K562 (cell line): ENCODE measurements at regions not wholly inside any gene's neighbourhood (a gene's known extent, or its start where the extent isn't known, plus 50 kb on each side); places are given as distances from the start of the nearest gene placed in this dataset.

Source experiments
- ATAC-seq: fragments of 200-7000 bp; cut with Tn5 transposase; 3 replicates; pipeline ENCODE4 v1.9.1; 2020; ENCODE audit warnings: moderate library complexity
- BruUV-seq: library from RNA; stranded (reverse); fragments of 400-500 nt; replicated peaks from 2 replicates; lab custom pipeline; 2021; lab: Mats Ljungman, UMichigan
- CTCF ChIA-PET: fragments of 300-600 bp; formaldehyde crosslinking; extraction: SDS; loops from one replicate; lab custom pipeline; 2021; ENCODE audit warnings: low intra/inter-chr PET ratio; lab: Yijun Ruan, JAX
- POLR2A ChIA-PET: fragments of 300-600, 350-650 bp; sonication (Branson Sonifier 250); formaldehyde crosslinking; extraction: SDS; loops from one replicate; lab custom pipeline; 2021; ENCODE audit warnings: antibody characterized with exemption, inconsistent platforms; lab: Yijun Ruan, JAX
- DNase-seq, 4 experiments: peaks; one replicate each; pipeline versions ENCODE4 v3.0.0 to v3.0.0-alpha.2; 2011 to 2018; ENCODE audit warnings: low spot score in 3 of 4, mixed read lengths in 3 of 4; ENCODE audit errors: extremely low read depth in 1 of 4
- FAIRE-seq: peaks from 2 replicates; lab custom pipeline; 2011; peaks lifted over from hg19 to GRCh38; lab: Jason Lieb, UNC
- H2AFZ ChIP-seq: 2 replicates; pipeline ENCODE4 v1.6.0; 2011; ENCODE audit warnings: low read depth, low read length, control low read depth, inconsistent platforms
- H3K27ac ChIP-seq: fragments of 200-600 bp; 3 replicates; pipeline ENCODE4 v1.8.0; 2011; ENCODE audit warnings: low read depth, mild to moderate bottlenecking, control low read depth, inconsistent platforms, low read length, moderate library complexity, mixed read lengths; ENCODE audit errors: extremely low read depth
- H3K27me3 ChIP-seq, 2 experiments: fragments of 300-600 bp in 1 of 2; 2 replicates in 1 of 2; 3 replicates in 1 of 2; pipeline versions ENCODE4 v1.6.0 to v1.8.0; 2011; ENCODE audit warnings: inconsistent platforms in 2 of 2, low read length in 2 of 2, mild to moderate bottlenecking in 1 of 2, mixed read lengths in 1 of 2, moderate library complexity in 1 of 2; ENCODE audit not compliant: control insufficient read depth in 2 of 2, insufficient read depth in 2 of 2
- H3K36me3 ChIP-seq: fragments of 300-600 bp; 3 replicates; pipeline ENCODE4 v1.8.0; 2011; ENCODE audit warnings: mild to moderate bottlenecking, low read length, inconsistent platforms; ENCODE audit not compliant: control insufficient read depth, insufficient read depth
- H3K4me1 ChIP-seq, 2 experiments: fragments of 200-600 bp in 1 of 2; replicated peaks in 1 of 2; 2 replicates in 1 of 2; 3 replicates in 1 of 2; pipeline versions ENCODE4 v1.5.1 to v1.8.0; 2011; ENCODE audit warnings: inconsistent platforms in 2 of 2, low read length in 2 of 2, mild to moderate bottlenecking in 1 of 2, mixed read lengths in 1 of 2, moderate library complexity in 1 of 2; ENCODE audit not compliant: control insufficient read depth in 2 of 2, insufficient read depth in 2 of 2
- H3K4me2 ChIP-seq: 2 replicates; pipeline ENCODE4 v1.6.1; 2011; ENCODE audit warnings: low read length, control low read depth, inconsistent platforms, mixed read lengths; ENCODE audit not compliant: insufficient read depth
- H3K4me3 ChIP-seq: fragments of 200-600 bp; sonication (generic), shearing (Covaris generic); 2 replicates; pipeline ENCODE4 v1.5.1; 2016; ENCODE audit warnings: control low read depth, inconsistent platforms
- H3K79me2 ChIP-seq: fragments of 200-600 bp; 3 replicates; pipeline ENCODE4 v1.8.0; 2011; ENCODE audit warnings: low read length, inconsistent platforms; ENCODE audit not compliant: control insufficient read depth, insufficient read depth
- H3K9ac ChIP-seq, 2 experiments: 2 replicates each; pipeline versions ENCODE4 v1.6.0 to v1.6.1; 2011; ENCODE audit warnings: low read depth in 2 of 2, low read length in 2 of 2, control low read depth in 1 of 2, inconsistent platforms in 1 of 2, mild to moderate bottlenecking in 1 of 2, mixed read lengths in 1 of 2; ENCODE audit not compliant: insufficient read depth in 1 of 2
- H3K9me1 ChIP-seq: one replicate; pipeline ENCODE4 v1.6.0; 2011; ENCODE audit warnings: inconsistent platforms, mild to moderate bottlenecking, low read length, moderate library complexity; ENCODE audit not compliant: control insufficient read depth, insufficient read depth
- H3K9me3 ChIP-seq: replicated peaks from 2 replicates; pipeline ENCODE4 v1.5.1; 2011; ENCODE audit warnings: low read depth, low read length, inconsistent platforms; ENCODE audit not compliant: control insufficient read depth, insufficient read depth
- H4K20me1 ChIP-seq: replicated peaks from 2 replicates; pipeline ENCODE4 v1.6.1; 2011; ENCODE audit warnings: low read length, inconsistent platforms, mixed read lengths; ENCODE audit not compliant: control insufficient read depth, insufficient read depth
- FOXJ2 ChIP-seq: fragments of 200-800 bp; sonication (Bioruptor generic); IDR thresholded peaks from 2 replicates; pipeline ENCODE4 v1.6.1; 2016; ENCODE audit warnings: missing genetic modification characterization, missing compliant biosample characterization
- GTF2F1 ChIP-seq: IDR thresholded peaks from 2 replicates; pipeline ENCODE4 v1.6.1; 2011; ENCODE audit warnings: low read depth, low read length, improper control_type of control experiment
- HEY1 ChIP-seq: fragments of 250-450 bp; sonication (Bioruptor Pico); IDR thresholded peaks from 2 replicates; pipeline ENCODE4 v1.5.0; 2020; ENCODE audit warnings: mild to moderate bottlenecking, moderate library complexity, borderline replicate concordance
- MAFG ChIP-seq: fragments of 450-650 bp; conservative IDR thresholded peaks from 2 replicates; pipeline ENCODE4 v1.6.1; 2016; ENCODE audit warnings: missing genetic modification characterization, missing compliant biosample characterization
- PATZ1 ChIP-seq: fragments of 250-450 bp; sonication (Bioruptor Pico); IDR thresholded peaks from 2 replicates; pipeline ENCODE4 v1.5.0; 2020; ENCODE audit warnings: mild to moderate bottlenecking, borderline replicate concordance
- SREBF1 ChIP-seq: fragments of 150-350 bp; IDR thresholded peaks from 2 replicates; pipeline ENCODE4 v1.6.1; 2014; ENCODE audit warnings: antibody characterized with exemption, low read depth, low read length, borderline replicate concordance
- ZNF124 ChIP-seq: sonication (generic); formaldehyde crosslinking; IDR thresholded peaks from 2 replicates; pipeline ENCODE4 v1.8.1; 2022; ENCODE audit warnings: missing genetic modification reagents
- ZNF282 ChIP-seq: sonication (generic); formaldehyde crosslinking; IDR thresholded peaks from 2 replicates; pipeline ENCODE4 v1.8.1; 2023; ENCODE audit warnings: missing genetic modification reagents
- WGBS: fragments of 100-300 bp; shearing (Covaris generic); methylation state at CpG from one replicate; pipeline ENCODE4 v1.1.6; 2016; ENCODE audit warnings: low coverage, mixed read lengths; ENCODE audit not compliant: insufficient coverage; ENCODE audit errors: missing lambda C conversion rate; 5-methylcytosine and 5-hydroxymethylcytosine counted together
- in situ Hi-C: fragments of 300-500 bp; cut with MboI; formaldehyde crosslinking; loops from 4 replicates; pipeline ENCODE4 v1.15.0; 2018; ENCODE audit warnings: inconsistent platforms, mixed read lengths
- intact Hi-C: fragments of 100-400 bp; cut with micrococcal nuclease; formaldehyde crosslinking; loops from 2 replicates; pipeline ENCODE4 v1.14.2; 2022
- TF ChIP-seq, protein P1 (sequence below): fragments of 250-450 bp; sonication (Bioruptor Pico); IDR thresholded peaks from 2 replicates; pipeline ENCODE4 v1.4.0; 2020; ENCODE audit warnings: borderline replicate concordance
- TF ChIP-seq, protein P2 (sequence below), 2 experiments: fragments of 450-650 bp; conservative IDR thresholded peaks; 2 replicates each; pipeline ENCODE4 v1.6.1; 2017; ENCODE audit warnings: mild to moderate bottlenecking in 2 of 2, moderate library complexity in 2 of 2

DNA sequence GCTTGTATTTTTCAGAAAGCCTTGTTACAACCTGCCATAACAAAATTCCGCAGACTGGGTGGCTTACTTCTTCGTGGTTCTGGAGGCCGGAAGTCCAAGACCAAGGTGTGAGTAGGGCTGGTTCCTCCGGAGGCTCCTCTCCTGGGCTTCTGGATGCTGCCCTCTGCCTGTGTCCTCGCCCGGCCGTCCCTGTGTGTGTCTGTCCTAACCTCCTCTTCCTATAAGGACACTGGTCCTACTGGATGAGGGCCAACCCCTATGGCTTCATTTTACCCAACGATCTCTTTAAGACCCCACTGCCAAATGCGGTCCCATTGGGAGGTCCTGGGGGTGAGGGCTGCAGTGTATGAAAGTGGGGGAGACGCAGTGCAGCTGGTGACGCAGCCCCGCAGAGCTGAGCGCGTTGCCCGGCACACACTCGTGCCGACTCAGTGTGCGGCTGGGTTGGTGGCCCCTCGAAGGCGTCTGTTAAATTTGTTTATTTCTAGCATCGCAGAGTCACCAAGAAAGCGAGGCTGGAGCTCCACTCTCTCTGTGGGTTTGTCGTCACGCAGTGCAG is 116.7 kb downstream of the SOX1 start:
- peaks cover 0 to 31% of the 10 kb centered on the region in 2 experiments; a peak in 2 of 5 replicates for H3K27me3 ChIP-seq
- no peak for ATAC-seq
- H3K4me1 ChIP-seq, result no peaks in the 10 kb centered on the region
- in situ Hi-C loops, result no loop called here
- H2AFZ ChIP-seq, result no peak overlapping the region
- intact Hi-C loops, result no loop called here
- H3K9ac ChIP-seq, result no peak overlapping the region
- H3K27ac ChIP-seq, result no peak overlapping the region
- H3K4me2 ChIP-seq, result no peak overlapping the region
- no peaks in the 10 kb centered on the region for H4K20me1 ChIP-seq
- no peak overlapping the region for H3K4me3 ChIP-seq
- CTCF ChIA-PET, result no interaction called here
- no peaks in the 10 kb centered on the region for H3K36me3 ChIP-seq
- no peaks in the 10 kb centered on the region for H3K9me3 ChIP-seq
- no peak for FAIRE-seq
- TF ChIP-seq ZNF124 (CRISPR knock-in tag), result no peak
- TF ChIP-seq, protein P1, sequence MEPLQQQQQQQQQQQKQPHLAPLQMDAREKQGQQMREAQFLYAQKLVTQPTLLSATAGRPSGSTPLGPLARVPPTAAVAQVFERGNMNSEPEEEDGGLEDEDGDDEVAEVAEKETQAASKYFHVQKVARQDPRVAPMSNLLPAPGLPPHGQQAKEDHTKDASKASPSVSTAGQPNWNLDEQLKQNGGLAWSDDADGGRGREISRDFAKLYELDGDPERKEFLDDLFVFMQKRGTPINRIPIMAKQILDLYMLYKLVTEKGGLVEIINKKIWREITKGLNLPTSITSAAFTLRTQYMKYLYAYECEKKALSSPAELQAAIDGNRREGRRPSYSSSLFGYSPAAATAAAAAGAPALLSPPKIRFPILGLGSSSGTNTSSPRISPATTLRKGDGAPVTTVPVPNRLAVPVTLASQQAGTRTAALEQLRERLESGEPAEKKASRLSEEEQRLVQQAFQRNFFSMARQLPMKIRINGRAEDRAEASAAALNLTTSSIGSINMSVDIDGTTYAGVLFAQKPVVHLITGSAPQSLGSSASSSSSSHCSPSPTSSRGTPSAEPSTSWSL (CRISPR knock-in tag), result no peak
- TF ChIP-seq HEY1 (CRISPR knock-in tag), result no peak
- no peak for TF ChIP-seq ZNF282 (CRISPR knock-in tag)
- no peak for TF ChIP-seq GTF2F1
- no peak for TF ChIP-seq PATZ1 (CRISPR knock-in tag)
- TF ChIP-seq MAFG (tag), result no peak
- TF ChIP-seq FOXJ2 (tag), result no peak
- TF ChIP-seq, protein P2, sequence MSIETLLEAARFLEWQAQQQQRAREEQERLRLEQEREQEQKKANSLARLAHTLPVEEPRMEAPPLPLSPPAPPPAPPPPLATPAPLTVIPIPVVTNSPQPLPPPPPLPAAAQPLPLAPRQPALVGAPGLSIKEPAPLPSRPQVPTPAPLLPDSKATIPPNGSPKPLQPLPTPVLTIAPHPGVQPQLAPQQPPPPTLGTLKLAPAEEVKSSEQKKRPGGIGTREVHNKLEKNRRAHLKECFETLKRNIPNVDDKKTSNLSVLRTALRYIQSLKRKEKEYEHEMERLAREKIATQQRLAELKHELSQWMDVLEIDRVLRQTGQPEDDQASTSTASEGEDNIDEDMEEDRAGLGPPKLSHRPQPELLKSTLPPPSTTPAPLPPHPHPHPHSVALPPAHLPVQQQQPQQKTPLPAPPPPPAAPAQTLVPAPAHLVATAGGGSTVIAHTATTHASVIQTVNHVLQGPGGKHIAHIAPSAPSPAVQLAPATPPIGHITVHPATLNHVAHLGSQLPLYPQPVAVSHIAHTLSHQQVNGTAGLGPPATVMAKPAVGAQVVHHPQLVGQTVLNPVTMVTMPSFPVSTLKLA (conservative IDR thresholded peaks at IDR 0.05), result no peak
- TF ChIP-seq SREBF1, result no peak
- TF ChIP-seq, all 486 proteins: peak for 0
- DNase-seq, result no peak
- WGBS, result 2% methylated on average over 24 of the region's 24 CpGs
- Histone ChIP-seq H3K9me1 (no peaks in the 10 kb centered on the region), H3K79me2 (no peaks in the 10 kb centered on the region)
- BruUV-seq, result no TSS peak
- POLR2A ChIA-PET, result no interaction called here
